ENCODE measurements at regions not wholly inside any gene's neighbourhood (a gene's known extent, or its start where the extent isn't known, plus 50 kb on each side); places are given as distances from the start of the nearest gene placed in this dataset.

DNA sequence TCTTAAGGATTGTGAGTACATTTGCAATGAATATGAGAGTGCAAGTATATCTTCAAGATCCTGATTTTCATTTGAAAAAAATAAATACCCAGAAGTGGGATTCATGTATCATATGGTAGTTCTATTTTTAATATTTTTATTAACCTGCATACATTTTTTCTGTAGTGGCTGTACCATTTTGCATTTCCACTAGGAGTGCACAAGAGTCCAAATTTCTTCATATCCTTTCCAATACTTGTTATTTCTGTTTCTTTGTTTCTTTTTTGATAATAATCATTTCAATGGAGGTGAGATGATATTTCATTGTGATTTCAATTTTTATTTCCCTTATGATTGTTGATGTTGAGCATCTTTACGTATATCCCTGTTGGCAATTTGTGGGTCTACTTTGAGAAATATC is 759.8 kb upstream of the CNTN5 start:
- dilution Hi-C loops (cut with HindIII; ENCODE audit: low sequenced_read_pairs, unreplicated experiment): no loop called here

More for the DNA sequence above, 759.8 kb upstream of the CNTN5 start:
- H3K4ac ChIP-seq (ENCODE audit: low read depth, low read length): no peak overlapping the region
- no peak overlapping the region for H2AFZ ChIP-seq (replicated peaks; ENCODE audit: low read length, poor library complexity)
- ChIA-PET CTCF (no interaction called here), POLR2A (ENCODE audit: unreplicated experiment) (no interaction called here)
- ATAC-seq (ENCODE audit: low read depth) (no peak), DNase-seq (no peak)
- no peaks in the 10 kb centered on the region for H3K36me3 ChIP-seq (ENCODE audit: control insufficient read depth, insufficient read depth, low read length)
- WGBS, 2 experiments (ENCODE audit: extremely low coverage in 2 of 2, insufficient read length in 1 of 2): no CpG with 5 or more reads among the region's 1 CpG
- H3K79me1 ChIP-seq (ENCODE audit: low read depth in 1 of 2, low read length in 2 of 2): no peaks in the 10 kb centered on the region
- BruUV-seq (replicated peaks): no TSS peak
- no peak overlapping the region for H3K23ac ChIP-seq (ENCODE audit: low read depth, low read length)
- H4K5ac ChIP-seq (ENCODE audit: low read depth, low read length): no peak overlapping the region
- no peaks in the 10 kb centered on the region for H3K27me3 ChIP-seq (ENCODE audit: control insufficient read depth, insufficient read depth, low read length)
- no peak overlapping the region for H3K9ac ChIP-seq (ENCODE audit: low read depth, low read length)
- no peak overlapping the region for H2AK9ac ChIP-seq (replicated peaks; ENCODE audit: low read depth, low read length, poor library complexity)
- H4K20me1 ChIP-seq (ENCODE audit: insufficient read depth, low read length): no peaks in the 10 kb centered on the region
- no peak overlapping the region for H2BK20ac ChIP-seq (ENCODE audit: low read depth, low read length)
- no peaks in the 10 kb centered on the region for H3K9me1 ChIP-seq (ENCODE audit: insufficient read depth, low read length)
- no peak overlapping the region for H3K18ac ChIP-seq (ENCODE audit: low read depth, low read length)
- no peak overlapping the region for H2BK5ac ChIP-seq (ENCODE audit: low read depth, low read length, poor library complexity, severe bottlenecking)
- H2BK120ac ChIP-seq (ENCODE audit: low read depth, low read length): no peak overlapping the region
- TF ChIP-seq MXI1 (IDR thresholded peaks at IDR 0.05; ENCODE audit: borderline replicate concordance, low read depth, low read length) (no peak), USF2 (IDR thresholded peaks at IDR 0.05; ENCODE audit: low read depth, low read length) (no peak), FOS (IDR thresholded peaks at IDR 0.05; ENCODE audit: low read depth, low read length) (no peak), MAZ (IDR thresholded peaks at IDR 0.05; ENCODE audit: borderline replicate concordance, low read depth, low read length) (no peak), CEBPB (IDR thresholded peaks at IDR 0.05; ENCODE audit: low read depth, low read length) (no peak), RFX5 (IDR thresholded peaks at IDR 0.05; ENCODE audit: low read depth, low read length) (no peak), NFE2L2 (IDR thresholded peaks at IDR 0.05; ENCODE audit: low read depth, low read length) (no peak)
- no peak overlapping the region for H2BK15ac ChIP-seq (ENCODE audit: low read depth, low read length)
- no peak overlapping the region for H3K4me3 ChIP-seq (ENCODE audit: insufficient read depth, low read depth, low read length)
- no peak overlapping the region for H3K27ac ChIP-seq (ENCODE audit: insufficient read depth, low read length)
- H4K8ac ChIP-seq (ENCODE audit: low read depth in 2 of 2, low read length in 2 of 2): no peak overlapping the region
- H3K14ac ChIP-seq (replicated peaks; ENCODE audit: low read depth, low read length): no peak overlapping the region
- H4K91ac ChIP-seq (ENCODE audit: insufficient read depth, low read depth, low read length): no peak overlapping the region
- H3K56ac ChIP-seq (ENCODE audit: extremely low read depth, insufficient read depth, low read length): no peak overlapping the region
- in situ Hi-C loops (cut with MboI; ENCODE audit: low sequenced_read_pairs) (no loop called here), intact Hi-C loops (cut with micrococcal nuclease) (no loop called here)
- H2AK5ac ChIP-seq (ENCODE audit: low read depth, low read length): no peak overlapping the region
- H3K4me2 ChIP-seq (ENCODE audit: low read depth, low read length): no peak overlapping the region
- no peaks in the 10 kb centered on the region for H3K4me1 ChIP-seq (ENCODE audit: control insufficient read depth, insufficient read depth, low read length)
- H3K9me3 ChIP-seq (ENCODE audit: control insufficient read depth, insufficient read depth, low read length): peaks cover 2% of the 10 kb centered on the region; the same call in 1 of the 2 replicates

Data from IMR-90 (cell line).